NCI-H82 (cell line): ENCODE measurements at regions not wholly inside any gene's neighbourhood (a gene's known extent, or its start where the extent isn't known, plus 50 kb on each side); places are given as distances from the start of the nearest gene placed in this dataset.

Experiments used
- DNase-seq: peaks from one replicate; lab custom pipeline; 2025; lab: John Stamatoyannopoulos, UW

DNA sequence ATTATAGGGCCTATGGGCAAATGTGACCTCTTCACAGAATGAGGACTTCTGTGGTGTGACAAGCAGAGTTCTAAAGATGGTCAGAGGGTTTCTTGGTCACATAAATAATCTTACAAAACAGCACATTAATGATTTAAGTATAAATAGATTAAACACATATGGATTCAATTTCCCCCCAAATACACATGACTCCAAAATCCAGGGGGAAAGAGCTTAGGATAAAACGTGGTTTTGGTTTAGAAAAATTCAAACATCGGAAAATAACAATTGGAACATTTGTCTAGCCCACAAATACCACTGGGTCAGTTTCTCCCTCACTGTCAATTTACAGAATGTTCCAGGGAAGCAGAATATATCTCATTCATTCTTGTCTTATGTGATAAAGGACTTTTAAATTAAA lies 283.1 kb downstream of the COG6 start:
- no peak for DNase-seq

GRCh38 chr13:39941236-39941635 lies 285.8 kb downstream of the COG6 start:
- no peak for DNase-seq

DNA sequence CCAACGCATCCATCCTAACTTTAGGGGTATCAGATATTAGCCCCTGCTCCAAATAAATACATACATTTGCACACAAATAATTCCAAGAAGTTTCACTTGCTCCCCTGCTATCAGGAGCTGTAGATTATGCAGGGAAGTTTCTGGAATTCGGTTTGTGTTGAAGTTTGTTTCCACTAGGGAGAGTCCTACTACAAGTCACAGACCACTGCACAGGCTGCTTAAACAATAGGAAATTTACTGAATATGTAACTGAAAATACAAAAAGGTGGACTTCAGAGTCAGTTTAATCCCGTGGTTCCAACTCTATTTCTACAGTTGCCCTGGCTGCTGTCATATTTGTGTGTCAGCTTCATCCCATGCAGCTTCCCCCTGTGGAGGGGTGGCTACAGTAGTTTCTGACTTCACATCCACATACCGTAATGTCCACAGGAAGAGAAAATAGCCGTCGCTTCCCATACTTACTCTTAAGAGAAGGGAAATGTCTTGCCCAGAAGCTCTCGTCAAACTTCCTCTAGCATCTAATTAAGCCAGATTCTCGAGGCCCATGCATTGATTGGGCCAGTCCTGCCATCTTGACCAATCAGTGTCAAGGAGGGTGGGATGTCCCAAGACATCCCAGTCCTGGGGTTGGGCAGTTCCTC lies 286.6 kb downstream of the COG6 start:
- DNase-seq: no peak

GRCh38 chr13:39942552-39943273 lies 287.3 kb downstream of the COG6 start:
- DNase-seq: peak; percentile 98

DNA sequence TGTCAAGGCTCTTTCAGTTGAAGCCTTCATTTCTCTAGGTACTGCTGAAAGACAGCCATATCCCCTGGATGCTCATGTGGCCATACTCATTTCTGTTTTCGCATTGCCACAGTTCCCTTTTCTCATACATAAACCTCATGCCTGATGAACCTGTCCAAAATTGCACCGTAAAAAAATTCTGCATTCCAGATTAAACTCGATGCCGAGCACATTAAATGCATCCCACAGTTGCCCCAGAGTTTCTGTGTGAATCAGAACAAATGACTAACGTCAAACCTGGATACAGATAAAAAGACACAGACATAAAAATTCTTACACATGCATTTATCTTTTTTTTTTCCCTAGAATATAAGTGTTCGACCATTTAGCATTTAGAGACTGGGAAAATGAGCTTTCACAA lies 288.2 kb downstream of the COG6 start:
- no peak for DNase-seq

- no peak for DNase-seq
These were observed 289.8 kb downstream of the COG6 start for GRCh38 chr13:39945226-39945625.

GRCh38 chr13:39946769-39947168 lies 291.3 kb downstream of the COG6 start:
- DNase-seq: no peak

GRCh38 chr13:39951301-39951700 lies 295.8 kb downstream of the COG6 start:
- DNase-seq: peak; percentile 26

DNA sequence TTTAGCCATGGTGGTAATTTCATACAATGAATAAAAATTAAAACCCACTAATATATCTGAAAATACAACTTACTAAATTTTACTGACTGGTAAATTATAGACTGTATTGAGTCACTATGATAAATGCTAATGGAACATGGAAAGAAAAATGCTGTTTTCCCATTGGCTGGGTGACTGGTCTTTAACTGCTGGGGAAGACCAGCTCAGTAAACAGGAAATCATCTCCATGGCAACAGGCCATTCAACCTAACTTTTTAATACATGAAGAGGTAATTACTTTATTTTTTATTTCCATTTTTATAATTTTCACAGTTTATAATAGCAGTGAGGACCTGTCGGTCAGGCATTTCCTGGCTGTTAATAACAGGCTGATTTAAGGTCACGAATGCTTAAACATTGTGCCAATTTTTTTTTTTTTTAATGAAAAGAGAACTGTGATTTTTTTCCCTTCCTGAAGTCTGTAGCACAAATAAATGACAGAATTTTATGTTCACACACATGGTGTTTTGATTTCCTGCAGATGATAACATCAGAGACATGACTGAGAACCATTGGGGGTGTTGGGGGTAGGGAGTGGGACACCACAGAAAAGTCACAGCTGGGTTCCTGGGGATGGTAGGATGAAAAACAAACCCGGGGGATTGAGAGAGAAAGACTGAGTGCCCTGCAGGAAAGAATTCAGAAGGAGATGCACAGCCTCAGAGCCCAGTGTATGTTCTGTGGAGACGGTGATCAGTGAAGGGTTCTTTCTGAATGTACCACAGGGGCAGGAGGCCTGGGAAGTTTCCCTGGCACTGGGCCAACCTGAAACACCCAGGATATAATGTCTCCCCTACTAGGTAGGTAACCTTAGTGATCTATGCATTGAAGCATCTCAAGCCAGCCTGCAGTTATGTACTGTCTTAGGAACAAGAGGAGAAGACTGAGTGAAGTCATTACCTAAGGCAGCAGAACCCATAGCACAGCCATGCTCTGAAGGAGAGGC lies 297.1 kb downstream of the COG6 start:
- no peak for DNase-seq

GRCh38 chr13:39954476-39954875 lies 299.0 kb downstream of the COG6 start:
- DNase-seq: no peak

GRCh38 chr13:39955560-39955959 lies 300.1 kb downstream of the COG6 start:
- no peak for DNase-seq

GRCh38 chr13:39956036-39956435 lies 300.6 kb downstream of the COG6 start:
- no peak for DNase-seq

- DNase-seq: no peak
These were observed 302.6 kb downstream of the COG6 start for GRCh38 chr13:39957868-39958677.

DNA sequence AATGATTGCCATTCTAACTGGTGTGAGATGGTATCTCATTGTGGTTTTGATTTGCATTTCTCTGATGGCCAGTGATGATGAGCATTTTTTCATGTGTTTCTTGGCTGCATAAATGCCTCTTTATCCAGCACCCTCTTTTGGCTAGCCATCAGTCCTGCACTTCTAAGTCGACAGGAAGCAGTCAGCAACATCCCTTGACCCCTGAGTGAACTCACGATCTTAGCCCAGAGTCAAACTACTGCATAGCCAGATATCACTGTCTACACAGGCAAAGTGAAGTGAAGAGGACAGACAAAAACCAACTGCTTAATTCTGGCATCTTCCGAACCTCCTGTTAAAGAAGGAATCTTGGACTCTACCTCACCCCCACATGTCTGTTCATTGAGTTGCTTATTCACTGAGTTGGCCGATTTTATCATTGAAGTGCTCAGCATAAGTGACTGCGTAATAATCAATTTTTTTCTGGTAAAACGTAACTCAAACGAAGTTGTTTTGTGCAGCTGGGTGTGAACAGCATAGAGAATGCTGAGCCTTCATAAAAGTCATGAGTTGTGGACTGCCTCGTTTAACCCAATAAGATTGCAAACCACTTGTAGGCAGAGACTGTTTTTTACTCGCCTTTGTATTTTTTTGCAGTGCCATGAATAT lies 304.2 kb downstream of the COG6 start:
- DNase-seq: no peak

DNA sequence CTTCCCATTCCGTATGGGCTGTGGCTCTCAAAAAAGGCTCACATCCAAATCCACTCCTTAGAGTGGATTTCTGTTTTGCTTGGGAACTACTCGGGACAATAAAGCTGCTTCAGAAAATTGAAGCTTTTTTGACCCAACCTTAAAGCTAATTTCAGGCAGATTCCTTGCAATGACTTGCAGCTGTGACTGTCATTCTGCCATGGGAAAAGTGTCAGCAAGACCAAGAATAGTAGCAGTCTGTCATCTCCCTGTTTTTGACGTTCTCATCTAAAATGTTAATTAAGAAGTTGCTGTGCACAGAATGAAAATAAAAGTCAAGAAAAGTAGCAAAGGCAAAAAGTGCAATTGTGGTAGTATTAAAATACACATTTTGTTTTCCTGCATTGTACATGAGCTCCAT lies 304.7 kb downstream of the COG6 start:
- DNase-seq: no peak

DNA sequence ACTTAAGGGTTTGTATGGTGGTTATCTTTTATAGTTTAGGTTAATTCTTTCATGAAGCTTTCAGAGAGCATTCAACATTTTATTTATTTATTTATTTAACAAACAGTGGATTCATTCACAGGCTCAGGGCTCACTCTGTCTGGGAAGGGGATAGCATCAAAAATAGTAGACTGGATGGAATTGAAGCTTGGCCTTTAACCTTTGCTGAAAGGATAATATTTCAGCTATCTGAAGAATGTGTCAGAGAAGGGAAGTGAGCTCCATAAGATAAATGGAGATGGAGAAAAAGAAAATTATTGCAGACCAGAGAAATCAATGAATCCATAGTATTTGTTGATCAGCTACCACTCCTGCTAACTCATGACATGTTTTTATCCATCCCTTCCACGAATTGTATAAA lies 305.6 kb downstream of the COG6 start:
- no peak for DNase-seq

DNA sequence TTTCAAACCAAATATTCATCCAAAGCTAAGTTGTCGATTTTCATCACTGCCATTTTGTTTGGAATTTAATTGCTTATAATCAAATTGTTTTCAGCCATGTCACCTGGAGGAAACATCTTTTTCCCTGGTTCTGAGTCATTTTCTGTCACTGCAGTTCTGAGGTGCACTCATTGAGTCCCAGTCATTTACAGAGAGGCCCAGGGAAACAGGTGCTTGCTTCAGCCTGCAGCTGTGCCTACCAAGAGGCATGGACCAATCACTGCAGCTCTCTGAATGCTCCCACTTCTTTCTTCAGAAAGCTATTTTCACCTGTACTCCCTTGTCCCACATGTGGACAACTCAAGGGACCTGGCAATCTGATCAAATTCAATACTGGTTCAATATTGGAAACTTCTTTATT lies 308.1 kb downstream of the COG6 start:
- no peak for DNase-seq

- no peak for DNase-seq
These were observed 309.8 kb downstream of the COG6 start for GRCh38 chr13:39965309-39965708.

- no peak for DNase-seq
These were observed 311.9 kb downstream of the COG6 start for GRCh38 chr13:39967199-39967959.

DNA sequence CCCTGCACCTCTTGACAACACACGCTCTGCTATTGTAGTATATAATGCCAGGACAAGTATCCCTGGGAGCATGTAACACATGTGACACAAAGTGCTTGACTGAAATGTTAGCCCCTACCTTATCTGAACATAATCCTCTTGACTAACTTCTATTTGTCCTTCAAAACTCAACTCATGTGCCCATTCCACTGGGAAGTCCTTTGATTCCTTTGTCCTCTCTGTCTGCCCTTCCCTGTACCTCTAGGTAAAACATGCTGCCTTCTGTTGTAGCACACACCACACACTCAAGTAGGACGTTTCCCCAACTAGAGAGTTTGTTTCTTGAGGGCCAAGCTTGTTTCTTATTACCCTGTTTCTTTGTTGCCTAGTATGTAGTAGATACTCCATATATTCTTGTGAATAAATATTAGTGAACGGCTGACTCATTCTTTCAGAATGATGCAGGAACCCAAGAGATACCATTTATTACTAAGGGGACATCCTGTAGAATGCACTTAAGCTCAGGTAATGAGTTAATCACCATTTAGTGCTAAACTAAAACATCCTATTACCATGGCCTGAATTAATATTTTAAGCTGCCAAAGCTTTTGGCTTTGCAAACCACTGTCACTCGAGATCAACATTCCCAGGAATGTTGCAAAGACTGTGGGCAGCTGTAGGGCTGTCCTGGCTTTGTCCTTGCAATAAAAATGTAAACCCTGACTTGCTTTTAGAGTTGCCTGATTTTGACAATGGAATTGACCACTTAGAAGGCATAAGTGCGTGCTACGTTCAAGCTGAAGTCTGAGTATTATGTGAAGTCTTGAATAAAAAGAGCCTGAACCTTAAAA lies 313.4 kb downstream of the COG6 start:
- peak; percentile 61 for DNase-seq
